AG10803 (cell line): ENCODE measurements at regions not wholly inside any gene's neighbourhood (a gene's known extent, or its start where the extent isn't known, plus 50 kb on each side); places are given as distances from the start of the nearest gene placed in this dataset.

Experiments used
- DNase-seq: peaks from one replicate; pipeline ENCODE4 v3.0.0; 2010; ENCODE audit warnings: low read depth
- H3K4me3 ChIP-seq: 2 replicates; pipeline ENCODE4 v1.5.1; 2011; ENCODE audit warnings: mild to moderate bottlenecking, low read length, control low read depth
- TF ChIP-seq, protein P1 (sequence below): conservative IDR thresholded peaks from 2 replicates; pipeline ENCODE4 v1.5.1; 2011; ENCODE audit warnings: mild to moderate bottlenecking, low read length, control low read depth, inconsistent platforms

DNA sequence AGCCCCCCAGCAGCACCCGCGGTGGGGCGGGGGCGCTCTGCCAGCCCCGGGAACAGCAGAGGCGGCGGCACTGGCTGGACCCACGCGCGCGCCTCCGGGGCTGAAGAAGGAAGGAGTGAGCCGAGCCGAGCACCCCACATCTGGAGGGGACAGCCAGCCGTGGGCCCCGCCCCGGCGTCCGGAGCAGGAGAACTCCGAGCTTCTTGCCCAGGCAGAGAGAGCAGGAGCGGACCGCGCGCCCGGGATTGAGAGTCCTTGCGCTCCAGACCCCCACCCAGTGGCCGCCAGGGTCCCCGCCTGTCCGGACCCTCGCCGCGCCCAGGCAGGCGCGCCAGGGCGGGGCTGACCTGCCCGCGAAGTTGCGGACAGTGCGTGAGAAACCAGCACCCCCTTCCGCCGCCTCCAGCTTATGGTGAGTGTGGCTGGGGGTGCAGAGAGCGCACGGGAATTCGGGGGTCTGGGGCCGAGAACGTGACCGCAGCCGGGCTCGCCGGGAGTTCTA lies 921.9 kb upstream of the EEF2KMT start:
- no peak for DNase-seq
- TF ChIP-seq, protein P1, sequence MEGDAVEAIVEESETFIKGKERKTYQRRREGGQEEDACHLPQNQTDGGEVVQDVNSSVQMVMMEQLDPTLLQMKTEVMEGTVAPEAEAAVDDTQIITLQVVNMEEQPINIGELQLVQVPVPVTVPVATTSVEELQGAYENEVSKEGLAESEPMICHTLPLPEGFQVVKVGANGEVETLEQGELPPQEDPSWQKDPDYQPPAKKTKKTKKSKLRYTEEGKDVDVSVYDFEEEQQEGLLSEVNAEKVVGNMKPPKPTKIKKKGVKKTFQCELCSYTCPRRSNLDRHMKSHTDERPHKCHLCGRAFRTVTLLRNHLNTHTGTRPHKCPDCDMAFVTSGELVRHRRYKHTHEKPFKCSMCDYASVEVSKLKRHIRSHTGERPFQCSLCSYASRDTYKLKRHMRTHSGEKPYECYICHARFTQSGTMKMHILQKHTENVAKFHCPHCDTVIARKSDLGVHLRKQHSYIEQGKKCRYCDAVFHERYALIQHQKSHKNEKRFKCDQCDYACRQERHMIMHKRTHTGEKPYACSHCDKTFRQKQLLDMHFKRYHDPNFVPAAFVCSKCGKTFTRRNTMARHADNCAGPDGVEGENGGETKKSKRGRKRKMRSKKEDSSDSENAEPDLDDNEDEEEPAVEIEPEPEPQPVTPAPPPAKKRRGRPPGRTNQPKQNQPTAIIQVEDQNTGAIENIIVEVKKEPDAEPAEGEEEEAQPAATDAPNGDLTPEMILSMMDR: no peak
- no peak overlapping the region for H3K4me3 ChIP-seq

DNA sequence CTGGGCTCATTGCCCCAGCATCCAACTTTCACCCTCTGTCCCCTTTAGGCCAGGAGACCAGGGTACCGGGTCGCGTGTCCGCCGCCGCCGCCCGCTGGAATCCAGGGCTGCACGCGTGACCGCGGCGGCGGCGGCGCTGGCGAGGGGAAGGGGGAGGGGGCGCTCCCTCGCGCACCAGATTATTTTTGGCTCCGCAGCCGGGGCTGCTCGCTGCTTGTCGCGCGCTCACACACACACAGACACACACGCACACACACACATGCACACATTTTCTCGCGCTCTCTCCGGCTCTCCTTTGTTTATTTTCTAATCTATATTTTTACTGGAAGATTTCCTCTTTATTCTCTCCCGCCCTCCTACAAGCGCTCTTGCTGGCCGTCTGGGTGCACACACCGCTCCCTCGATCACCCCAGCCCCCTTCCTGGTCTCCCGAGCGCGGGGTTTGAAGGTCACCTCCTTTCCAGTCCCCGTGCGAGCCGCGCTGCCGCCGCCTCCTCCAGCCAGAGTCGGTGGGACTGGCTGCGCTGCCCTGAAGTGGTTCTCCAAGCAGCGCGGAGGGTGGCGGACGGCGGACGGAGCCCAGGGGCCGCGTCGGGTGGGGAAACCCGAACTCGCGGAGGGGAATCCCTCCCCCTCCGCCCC lies 921.4 kb upstream of the EEF2KMT start:
- no peak overlapping the region for H3K4me3 ChIP-seq
- no peak for DNase-seq
- TF ChIP-seq, protein P1: no peak

DNA sequence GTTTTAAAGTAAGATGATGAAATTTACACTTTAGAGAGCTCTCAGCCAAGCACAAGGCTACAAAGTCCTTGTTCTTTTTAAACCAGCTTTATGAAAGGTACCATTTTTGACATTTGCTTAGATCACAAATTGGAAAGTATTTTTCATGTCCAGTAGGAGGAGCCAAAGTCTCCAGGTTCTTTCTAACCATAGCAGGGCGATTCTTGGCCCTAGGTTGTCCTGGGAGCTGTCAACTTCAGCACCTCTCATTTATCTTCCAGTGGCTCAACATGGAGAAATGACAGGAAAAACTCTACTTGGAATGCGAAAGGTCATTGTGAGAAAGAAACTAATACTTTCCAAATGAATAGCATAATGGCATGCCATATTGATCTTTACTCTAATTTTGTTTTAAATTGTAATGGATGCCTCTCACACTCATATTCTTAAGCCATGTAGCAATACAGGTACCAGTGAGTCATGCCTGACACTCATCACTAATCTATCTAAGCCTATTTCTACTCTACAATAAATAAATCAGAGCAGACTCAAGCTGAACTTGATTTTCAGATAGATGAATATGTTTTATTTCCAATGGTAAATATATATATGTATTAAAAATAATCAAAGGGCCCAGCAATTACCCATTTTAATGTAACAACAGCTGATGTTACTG lies 919.1 kb upstream of the EEF2KMT start:
- DNase-seq: no peak

DNA sequence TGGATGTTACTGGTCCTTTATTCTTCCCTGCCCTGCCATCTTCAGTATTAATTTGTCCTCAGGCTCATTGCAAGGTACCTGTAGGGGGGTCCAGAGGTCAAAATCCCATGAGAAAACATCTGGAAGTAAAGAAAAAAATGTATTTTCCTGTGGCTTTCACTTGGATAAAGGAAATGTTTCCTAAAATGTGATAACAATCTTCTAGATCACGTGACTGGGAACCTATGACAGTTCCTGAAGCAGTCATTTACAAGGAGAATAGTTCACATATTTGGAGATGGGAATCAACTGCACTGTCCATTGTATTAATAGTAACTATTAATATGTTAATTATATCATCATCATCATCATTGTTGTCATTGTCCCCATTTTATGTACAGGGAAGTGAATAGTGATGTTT lies 915.1 kb upstream of the EEF2KMT start:
- TF ChIP-seq, protein P1: no peak
- DNase-seq: no peak
- no peak overlapping the region for H3K4me3 ChIP-seq

More for the DNA sequence above, 919.1 kb upstream of the EEF2KMT start:
- TF ChIP-seq, protein P1: no peak
- H3K4me3 ChIP-seq: no peak overlapping the region

DNA sequence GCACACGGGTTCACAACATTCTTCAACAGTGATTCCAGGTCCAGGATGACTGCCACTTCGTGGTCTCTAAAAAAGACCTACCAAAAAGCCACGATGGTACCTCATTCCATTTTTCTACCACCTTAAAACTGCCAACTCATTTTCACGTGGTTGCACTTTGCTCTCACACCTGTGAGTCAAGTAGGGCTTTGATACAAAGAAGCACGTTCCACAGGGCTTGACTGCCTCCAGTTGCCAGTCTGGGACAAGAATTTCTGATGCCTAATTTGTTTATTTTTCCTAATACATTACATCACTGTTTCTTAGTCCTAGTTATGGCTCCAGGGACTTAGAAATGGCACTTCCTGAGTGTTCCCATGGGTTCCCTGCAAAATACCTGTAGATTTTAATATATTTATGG lies 911.6 kb upstream of the EEF2KMT start:
- no peak overlapping the region for H3K4me3 ChIP-seq
- TF ChIP-seq, protein P1: no peak
- no peak for DNase-seq

DNA sequence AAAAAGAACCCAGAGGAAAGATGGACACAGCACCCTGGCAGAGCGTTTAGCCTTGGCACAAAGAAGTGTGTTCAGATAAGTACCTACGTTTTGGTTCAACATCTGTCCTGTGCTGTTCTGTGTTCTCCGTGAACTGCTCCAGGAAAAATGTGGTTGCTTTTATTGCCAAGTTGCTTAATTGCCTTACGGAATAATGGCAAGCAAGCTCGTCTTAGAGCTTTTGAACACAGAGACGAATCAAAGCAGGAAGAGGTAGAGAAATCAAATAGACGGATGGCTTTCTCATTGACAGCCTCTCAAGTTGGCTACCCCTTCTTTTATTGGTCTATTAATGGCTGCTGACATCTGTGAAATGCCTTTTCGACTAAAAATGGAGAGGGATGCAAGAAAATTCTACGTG lies 911.1 kb upstream of the EEF2KMT start:
- TF ChIP-seq, protein P1: no peak
- no peak for DNase-seq
- no peak overlapping the region for H3K4me3 ChIP-seq

DNA sequence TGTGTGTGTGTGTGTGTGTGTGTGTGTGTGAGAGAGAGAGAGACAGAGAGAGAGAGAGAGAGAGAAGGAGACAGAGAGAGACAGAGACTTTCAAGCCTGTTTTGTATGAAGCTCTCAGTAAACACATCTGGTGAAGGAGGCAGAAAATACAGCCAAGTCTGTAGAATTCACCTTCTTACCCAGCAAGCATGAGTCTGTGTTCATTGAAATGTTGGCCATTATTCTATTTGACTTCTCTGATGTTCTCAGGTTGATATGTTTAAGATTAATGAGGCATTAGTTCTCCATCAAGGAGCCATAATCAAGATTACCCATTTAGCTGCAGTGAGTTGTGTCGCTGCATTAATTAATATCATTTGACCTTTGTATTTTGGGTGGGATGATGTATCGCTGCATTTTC lies 895.8 kb upstream of the EEF2KMT start:
- DNase-seq: no peak
- no peak overlapping the region for H3K4me3 ChIP-seq
- TF ChIP-seq, protein P1: no peak
